ENCODE measurements at regions not wholly inside any gene's neighbourhood (a gene's known extent, or its start where the extent isn't known, plus 50 kb on each side); places are given as distances from the start of the nearest gene placed in this dataset.
"Not testable (repeated sequence)": the region's sequence is repeated elsewhere in the genome, so short reads cannot be mapped to it uniquely, and the experiment has no call there.

GRCh38 chr2:215889240-215889969 lies 123.9 kb downstream of the MREG start:
- not testable (repeated sequence) for H2AFZ ChIP-seq (ENCODE audit: low read length); H3K4me1 ChIP-seq (ENCODE audit: insufficient read depth, low read length, poor library complexity, severe bottlenecking); H3F3A ChIP-seq (ENCODE audit: low read depth); H3K36me3 ChIP-seq (ENCODE audit: insufficient read depth, low read length); H4K20me1 ChIP-seq (ENCODE audit: insufficient read depth, low read length, poor library complexity, severe bottlenecking); H3K27me3 ChIP-seq (ENCODE audit: insufficient read depth, low read length, poor library complexity, severe bottlenecking); H3K4me3 ChIP-seq (ENCODE audit: low read length, poor library complexity, severe bottlenecking); H3K4me2 ChIP-seq (ENCODE audit: low read depth, low read length, poor library complexity, severe bottlenecking); H3K9me2 ChIP-seq (replicated peaks; ENCODE audit: low read depth, low read length); H3K79me2 ChIP-seq (ENCODE audit: insufficient read depth, low read length); H3K9me3 ChIP-seq (ENCODE audit: insufficient read depth, low read depth, low read length); H3K9ac ChIP-seq (ENCODE audit: low read depth, low read length, poor library complexity, severe bottlenecking)

GRCh38 chr2:215888680-215889079 lies 124.7 kb downstream of the MREG start:
- Histone ChIP-seq H3K9me2 (replicated peaks; ENCODE audit: low read depth, low read length) (no peaks in the 10 kb centered on the region), H3K4me1 (ENCODE audit: insufficient read depth, low read length, poor library complexity, severe bottlenecking) (peaks cover 5% of the 10 kb centered on the region), H3K4me2 (ENCODE audit: low read depth, low read length, poor library complexity, severe bottlenecking) (peak overlapping the region; percentile 10), H3K9me3 (ENCODE audit: insufficient read depth, low read depth, low read length) (no peaks in the 10 kb centered on the region), H3F3A (ENCODE audit: low read depth) (peaks cover 5% of the 10 kb centered on the region; the same call in 1 of the 2 replicates), H2AFZ (ENCODE audit: low read length) (no peak overlapping the region), H3K9ac (ENCODE audit: low read depth, low read length, poor library complexity, severe bottlenecking) (no peak overlapping the region), H3K4me3 (ENCODE audit: low read length, poor library complexity, severe bottlenecking) (no peak overlapping the region), H4K20me1 (ENCODE audit: insufficient read depth, low read length, poor library complexity, severe bottlenecking) (no peaks in the 10 kb centered on the region), H3K27me3 (ENCODE audit: insufficient read depth, low read length, poor library complexity, severe bottlenecking) (no peaks in the 10 kb centered on the region), H3K79me2 (ENCODE audit: insufficient read depth, low read length) (no peaks in the 10 kb centered on the region), H3K36me3 (ENCODE audit: insufficient read depth, low read length) (no peaks in the 10 kb centered on the region)
- TF ChIP-seq, protein P1, sequence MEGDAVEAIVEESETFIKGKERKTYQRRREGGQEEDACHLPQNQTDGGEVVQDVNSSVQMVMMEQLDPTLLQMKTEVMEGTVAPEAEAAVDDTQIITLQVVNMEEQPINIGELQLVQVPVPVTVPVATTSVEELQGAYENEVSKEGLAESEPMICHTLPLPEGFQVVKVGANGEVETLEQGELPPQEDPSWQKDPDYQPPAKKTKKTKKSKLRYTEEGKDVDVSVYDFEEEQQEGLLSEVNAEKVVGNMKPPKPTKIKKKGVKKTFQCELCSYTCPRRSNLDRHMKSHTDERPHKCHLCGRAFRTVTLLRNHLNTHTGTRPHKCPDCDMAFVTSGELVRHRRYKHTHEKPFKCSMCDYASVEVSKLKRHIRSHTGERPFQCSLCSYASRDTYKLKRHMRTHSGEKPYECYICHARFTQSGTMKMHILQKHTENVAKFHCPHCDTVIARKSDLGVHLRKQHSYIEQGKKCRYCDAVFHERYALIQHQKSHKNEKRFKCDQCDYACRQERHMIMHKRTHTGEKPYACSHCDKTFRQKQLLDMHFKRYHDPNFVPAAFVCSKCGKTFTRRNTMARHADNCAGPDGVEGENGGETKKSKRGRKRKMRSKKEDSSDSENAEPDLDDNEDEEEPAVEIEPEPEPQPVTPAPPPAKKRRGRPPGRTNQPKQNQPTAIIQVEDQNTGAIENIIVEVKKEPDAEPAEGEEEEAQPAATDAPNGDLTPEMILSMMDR (conservative IDR thresholded peaks at IDR 0.05; ENCODE audit: low read length) = no peak
- TF ChIP-seq EZH2phosphoT487 (IDR thresholded peaks at IDR 0.05; ENCODE audit: borderline replicate concordance) = no peak

- Histone ChIP-seq H3K36me3 (ENCODE audit: insufficient read depth, low read length) (no peaks in the 10 kb centered on the region), H2AFZ (ENCODE audit: low read length) (no peak overlapping the region), H3K9ac (ENCODE audit: low read depth, low read length, poor library complexity, severe bottlenecking) (no peak overlapping the region), H3K4me2 (ENCODE audit: low read depth, low read length, poor library complexity, severe bottlenecking) (no peak overlapping the region), H3F3A (ENCODE audit: low read depth) (peaks cover 5% of the 10 kb centered on the region; the same call in 1 of the 2 replicates), H3K27me3 (ENCODE audit: insufficient read depth, low read length, poor library complexity, severe bottlenecking) (no peaks in the 10 kb centered on the region), H3K9me2 (replicated peaks; ENCODE audit: low read depth, low read length) (no peaks in the 10 kb centered on the region), H3K9me3 (ENCODE audit: insufficient read depth, low read depth, low read length) (no peaks in the 10 kb centered on the region), H3K4me1 (ENCODE audit: insufficient read depth, low read length, poor library complexity, severe bottlenecking) (peaks cover 5% of the 10 kb centered on the region), H3K4me3 (ENCODE audit: low read length, poor library complexity, severe bottlenecking) (no peak overlapping the region), H3K79me2 (ENCODE audit: insufficient read depth, low read length) (no peaks in the 10 kb centered on the region), H4K20me1 (ENCODE audit: insufficient read depth, low read length, poor library complexity, severe bottlenecking) (no peaks in the 10 kb centered on the region)
- no peak for TF ChIP-seq EZH2phosphoT487 (IDR thresholded peaks at IDR 0.05; ENCODE audit: borderline replicate concordance)
- TF ChIP-seq, protein P1 (conservative IDR thresholded peaks at IDR 0.05; ENCODE audit: low read length) = no peak
Observed at GRCh38 chr2:215887303-215887702, 126.0 kb downstream of the MREG start.

- peaks cover 5% of the 10 kb centered on the region for H3K4me1 ChIP-seq (ENCODE audit: insufficient read depth, low read length, poor library complexity, severe bottlenecking)
- H3K9ac ChIP-seq (ENCODE audit: low read depth, low read length, poor library complexity, severe bottlenecking) = no peak overlapping the region
- no peak overlapping the region for H3K4me2 ChIP-seq (ENCODE audit: low read depth, low read length, poor library complexity, severe bottlenecking)
- H4K20me1 ChIP-seq (ENCODE audit: insufficient read depth, low read length, poor library complexity, severe bottlenecking) = no peaks in the 10 kb centered on the region
- TF ChIP-seq EZH2phosphoT487 (IDR thresholded peaks at IDR 0.05; ENCODE audit: borderline replicate concordance) = no peak
- TF ChIP-seq, protein P1 (conservative IDR thresholded peaks at IDR 0.05; ENCODE audit: low read length) = no peak
- no peaks in the 10 kb centered on the region for H3K27me3 ChIP-seq (ENCODE audit: insufficient read depth, low read length, poor library complexity, severe bottlenecking)
- no peak overlapping the region for H2AFZ ChIP-seq (ENCODE audit: low read length)
- H3K9me3 ChIP-seq (ENCODE audit: insufficient read depth, low read depth, low read length) = no peaks in the 10 kb centered on the region
- H3K36me3 ChIP-seq (ENCODE audit: insufficient read depth, low read length) = no peaks in the 10 kb centered on the region
- no peak overlapping the region for H3K4me3 ChIP-seq (ENCODE audit: low read length, poor library complexity, severe bottlenecking)
- no peaks in the 10 kb centered on the region for H3K9me2 ChIP-seq (replicated peaks; ENCODE audit: low read depth, low read length)
- H3F3A ChIP-seq (ENCODE audit: low read depth) = peaks cover 5% of the 10 kb centered on the region; the same call in 1 of the 2 replicates
- no peaks in the 10 kb centered on the region for H3K79me2 ChIP-seq (ENCODE audit: insufficient read depth, low read length)
Observed at GRCh38 chr2:215886022-215886421, 127.3 kb downstream of the MREG start.
